Peyer's patch (tissue), 4 donors: ENCODE measurements at regions not wholly inside any gene's neighbourhood (a gene's known extent, or its start where the extent isn't known, plus 50 kb on each side); places are given as distances from the start of the nearest gene placed in this dataset.

Experiments
- POLR2A ChIP-seq, 2 donors: fragments of 450-650 bp; IDR thresholded peaks; one replicate each; pipeline ENCODE4 v1.5.1; 2017; ENCODE audit warnings: antibody characterized with exemption in 2 of 2, mild to moderate bottlenecking in 2 of 2, moderate library complexity in 2 of 2
- TF ChIP-seq, protein P1 (sequence below), 6 experiments: fragments of 450-650 bp in 4 of 6; fragments of 200-600 bp in 2 of 6; sonication (generic) in 1 of 6; IDR thresholded peaks; one replicate each; pipeline ENCODE4 v1.5.1; 2017 to 2019; ENCODE audit warnings: antibody characterized with exemption in 6 of 6, mild to moderate bottlenecking in 3 of 6, moderate library complexity in 1 of 6

DNA sequence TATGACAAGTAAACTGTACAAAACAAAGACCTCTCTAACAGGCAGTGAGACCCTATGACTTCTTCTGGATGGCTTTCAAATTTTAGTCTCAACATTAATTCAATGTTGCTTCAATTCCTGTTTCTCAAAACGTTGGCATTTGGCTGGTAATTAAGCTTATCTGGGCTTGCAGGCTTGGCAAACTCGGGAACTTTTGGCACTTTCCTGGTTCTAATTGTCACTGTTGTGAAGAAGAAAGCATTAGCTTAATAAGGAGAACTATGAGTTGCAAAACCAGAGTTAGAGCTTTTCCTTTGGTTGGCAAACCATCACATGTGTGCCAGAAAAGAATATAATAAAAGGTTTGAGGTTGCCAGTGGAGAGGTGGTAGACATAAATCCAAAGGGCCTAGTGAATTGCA lies 698.3 kb downstream of the LRRIQ3 start:
- TF ChIP-seq POLR2A (IDR thresholded peaks at IDR 0.05): no peak
- TF ChIP-seq, protein P1, sequence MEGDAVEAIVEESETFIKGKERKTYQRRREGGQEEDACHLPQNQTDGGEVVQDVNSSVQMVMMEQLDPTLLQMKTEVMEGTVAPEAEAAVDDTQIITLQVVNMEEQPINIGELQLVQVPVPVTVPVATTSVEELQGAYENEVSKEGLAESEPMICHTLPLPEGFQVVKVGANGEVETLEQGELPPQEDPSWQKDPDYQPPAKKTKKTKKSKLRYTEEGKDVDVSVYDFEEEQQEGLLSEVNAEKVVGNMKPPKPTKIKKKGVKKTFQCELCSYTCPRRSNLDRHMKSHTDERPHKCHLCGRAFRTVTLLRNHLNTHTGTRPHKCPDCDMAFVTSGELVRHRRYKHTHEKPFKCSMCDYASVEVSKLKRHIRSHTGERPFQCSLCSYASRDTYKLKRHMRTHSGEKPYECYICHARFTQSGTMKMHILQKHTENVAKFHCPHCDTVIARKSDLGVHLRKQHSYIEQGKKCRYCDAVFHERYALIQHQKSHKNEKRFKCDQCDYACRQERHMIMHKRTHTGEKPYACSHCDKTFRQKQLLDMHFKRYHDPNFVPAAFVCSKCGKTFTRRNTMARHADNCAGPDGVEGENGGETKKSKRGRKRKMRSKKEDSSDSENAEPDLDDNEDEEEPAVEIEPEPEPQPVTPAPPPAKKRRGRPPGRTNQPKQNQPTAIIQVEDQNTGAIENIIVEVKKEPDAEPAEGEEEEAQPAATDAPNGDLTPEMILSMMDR (IDR thresholded peaks at IDR 0.05): no peak
